ENCODE measurements at regions not wholly inside any gene's neighbourhood (a gene's known extent, or its start where the extent isn't known, plus 50 kb on each side); places are given as distances from the start of the nearest gene placed in this dataset.

GRCh38 chr16:35249051-35249450 lies 1789.6 kb downstream of the TP53TG3F start:
- H3K4me3 ChIP-seq: no peak overlapping the region
- H3K27me3 ChIP-seq: no peaks in the 10 kb centered on the region
- in situ Hi-C loops (cut with MboI; ENCODE audit: low sequenced_read_pairs in 4 of 4): no loop called here
- TF ChIP-seq POLR2A (IDR thresholded peaks at IDR 0.05) (no peak), CTCF (IDR thresholded peaks at IDR 0.05 in 4 of 5, conservative IDR thresholded peaks at IDR 0.05 in 1 of 5) (no peak)
- ATAC-seq (no peak), DNase-seq (no peak)
- no peak overlapping the region for H3K27ac ChIP-seq
- H3K9me3 ChIP-seq: no peaks in the 10 kb centered on the region
- no peaks in the 10 kb centered on the region for H3K4me1 ChIP-seq
- intact Hi-C loops (cut with DNase I; ENCODE audit: low total_unique reads): no loop called here
- no peaks in the 10 kb centered on the region for H3K36me3 ChIP-seq

- in situ Hi-C loops (cut with MboI; ENCODE audit: low sequenced_read_pairs in 4 of 4): no loop called here
- Histone ChIP-seq H3K36me3 (no peaks in the 10 kb centered on the region), H3K9me3 (no peaks in the 10 kb centered on the region), H3K4me1 (no peaks in the 10 kb centered on the region), H3K27me3 (no peaks in the 10 kb centered on the region), H3K4me3 (no peak overlapping the region), H3K27ac (no peak overlapping the region)
- no peak for ATAC-seq
- TF ChIP-seq CTCF (IDR thresholded peaks at IDR 0.05 in 4 of 5, conservative IDR thresholded peaks at IDR 0.05 in 1 of 5) (no peak), POLR2A (IDR thresholded peaks at IDR 0.05) (no peak)
- intact Hi-C loops (cut with DNase I; ENCODE audit: low total_unique reads): no loop called here
- no peak for DNase-seq
Observed at GRCh38 chr16:35252356-35252936, 1793.0 kb downstream of the TP53TG3F start.

- Histone ChIP-seq H3K27me3 (no peaks in the 10 kb centered on the region), H3K36me3 (no peaks in the 10 kb centered on the region), H3K4me3 (no peak overlapping the region), H3K4me1 (no peaks in the 10 kb centered on the region), H3K9me3 (no peaks in the 10 kb centered on the region), H3K27ac (no peak overlapping the region)
- intact Hi-C loops (cut with DNase I; ENCODE audit: low total_unique reads): no loop called here
- no peak for ATAC-seq
- in situ Hi-C loops (cut with MboI; ENCODE audit: low sequenced_read_pairs in 4 of 4): no loop called here
- TF ChIP-seq POLR2A (IDR thresholded peaks at IDR 0.05) (no peak), CTCF (IDR thresholded peaks at IDR 0.05 in 4 of 5, conservative IDR thresholded peaks at IDR 0.05 in 1 of 5) (no peak)
- no peak for DNase-seq
Observed at GRCh38 chr16:35255186-35255803, 1795.9 kb downstream of the TP53TG3F start.

- intact Hi-C loops (cut with DNase I; ENCODE audit: low total_unique reads): no loop called here
- TF ChIP-seq CTCF (IDR thresholded peaks at IDR 0.05 in 4 of 5, conservative IDR thresholded peaks at IDR 0.05 in 1 of 5): no peak
- TF ChIP-seq POLR2A (IDR thresholded peaks at IDR 0.05): no peak
- Histone ChIP-seq H3K27me3 (no peaks in the 10 kb centered on the region), H3K9me3 (no peaks in the 10 kb centered on the region), H3K4me3 (no peak overlapping the region), H3K36me3 (no peaks in the 10 kb centered on the region), H3K4me1 (no peaks in the 10 kb centered on the region), H3K27ac (no peak overlapping the region)
- no peak for ATAC-seq
- in situ Hi-C loops (cut with MboI; ENCODE audit: low sequenced_read_pairs in 4 of 4): no loop called here
- DNase-seq: no peak
Observed at GRCh38 chr16:35255816-35256215, 1796.4 kb downstream of the TP53TG3F start.

- Histone ChIP-seq H3K27me3 (no peaks in the 10 kb centered on the region), H3K4me3 (no peak overlapping the region), H3K36me3 (no peaks in the 10 kb centered on the region), H3K9me3 (no peaks in the 10 kb centered on the region), H3K27ac (no peak overlapping the region), H3K4me1 (no peaks in the 10 kb centered on the region)
- in situ Hi-C loops (cut with MboI; ENCODE audit: low sequenced_read_pairs in 4 of 4) (no loop called here), intact Hi-C loops (cut with DNase I; ENCODE audit: low total_unique reads) (no loop called here)
- no peak for DNase-seq
- TF ChIP-seq POLR2A (IDR thresholded peaks at IDR 0.05): no peak
- no peak for TF ChIP-seq CTCF (IDR thresholded peaks at IDR 0.05 in 4 of 5, conservative IDR thresholded peaks at IDR 0.05 in 1 of 5)
- ATAC-seq: no peak
Observed at GRCh38 chr16:35258381-35258780, 1799.0 kb downstream of the TP53TG3F start.

Data from gastrocnemius medialis (tissue), 4 donors.